Fibroblast of lung (primary cell): ENCODE measurements at regions not wholly inside any gene's neighbourhood (a gene's known extent, or its start where the extent isn't known, plus 50 kb on each side); places are given as distances from the start of the nearest gene placed in this dataset.
A peak's percentile ranks its signal among the peaks of the same experiment; 100 is the strongest.

ENCODE experiments used
- DNase-seq, 2 donors: peaks; one replicate each; pipeline versions ENCODE4 v3.0.0 to v3.0.0-alpha.2; 2010; ENCODE audit warnings: low read depth in 2 of 2
- H2AFZ ChIP-seq: 2 replicates; pipeline ENCODE4 v1.5.1; 2012; ENCODE audit warnings: low read length, control low read depth, inconsistent platforms
- H3K27ac ChIP-seq: 2 replicates; pipeline ENCODE4 v1.5.1; 2011; ENCODE audit warnings: low read length, control low read depth; ENCODE audit not compliant: insufficient read depth
- H3K27me3 ChIP-seq: 2 replicates; pipeline ENCODE4 v1.5.1; 2011; ENCODE audit warnings: mild to moderate bottlenecking, low read length; ENCODE audit not compliant: control insufficient read depth, insufficient read depth
- H3K36me3 ChIP-seq: 2 replicates; pipeline ENCODE4 v1.5.1; 2011; ENCODE audit warnings: low read length; ENCODE audit not compliant: control insufficient read depth, insufficient read depth
- H3K4me1 ChIP-seq: 2 replicates; pipeline ENCODE4 v1.5.1; 2011; ENCODE audit warnings: low read length; ENCODE audit not compliant: control insufficient read depth, insufficient read depth; ENCODE audit errors: extremely low read depth
- H3K4me2 ChIP-seq: 2 replicates; pipeline ENCODE4 v1.5.1; 2011; ENCODE audit warnings: low read length, control low read depth; ENCODE audit not compliant: insufficient read depth; ENCODE audit errors: extremely low read depth
- H3K4me3 ChIP-seq, 4 experiments: fragments of 200-600 bp in 1 of 4; sonication (generic) in 1 of 4; replicated peaks in 1 of 4; 2 replicates each; pipeline ENCODE4 v1.5.1; 2011 to 2016; ENCODE audit warnings: low read length in 4 of 4, low read depth in 3 of 4, mild to moderate bottlenecking in 3 of 4, control low read depth in 2 of 4, inconsistent platforms in 1 of 4, mixed read lengths in 1 of 4; ENCODE audit not compliant: insufficient read depth in 1 of 4; ENCODE audit errors: control extremely low read depth in 1 of 4
- H3K79me2 ChIP-seq: 2 replicates; pipeline ENCODE4 v1.5.1; 2012; ENCODE audit warnings: mild to moderate bottlenecking, low read length, inconsistent platforms; ENCODE audit not compliant: control insufficient read depth, insufficient read depth
- H3K9ac ChIP-seq: 2 replicates; pipeline ENCODE4 v1.5.1; 2011; ENCODE audit warnings: mild to moderate bottlenecking, low read length, control low read depth; ENCODE audit not compliant: insufficient read depth
- H3K9me3 ChIP-seq: 2 replicates; pipeline ENCODE4 v1.5.1; 2012; ENCODE audit warnings: low read depth, low read length; ENCODE audit not compliant: control insufficient read depth, insufficient read depth
- H4K20me1 ChIP-seq: 2 replicates; pipeline ENCODE4 v1.5.1; 2011; ENCODE audit warnings: low read length; ENCODE audit not compliant: control insufficient read depth, insufficient read depth; ENCODE audit errors: extremely low read depth
- EZH2 ChIP-seq: IDR thresholded peaks from 2 replicates; pipeline ENCODE4 v1.5.1; 2012; ENCODE audit warnings: low read length, control low read depth, mild to moderate bottlenecking; ENCODE audit errors: missing control alignments
- TF ChIP-seq, protein P1 (sequence below), 2 donors: IDR thresholded peaks in 1 of 2; conservative IDR thresholded peaks in 1 of 2; 1 replicate in 1 of 2; 2 replicates in 1 of 2; pipeline ENCODE4 v1.5.1; 2011 to 2012; ENCODE audit warnings: low read length in 2 of 2, control low read depth in 1 of 2, inconsistent platforms in 1 of 2, low read depth in 1 of 2, mild to moderate bottlenecking in 1 of 2

DNA sequence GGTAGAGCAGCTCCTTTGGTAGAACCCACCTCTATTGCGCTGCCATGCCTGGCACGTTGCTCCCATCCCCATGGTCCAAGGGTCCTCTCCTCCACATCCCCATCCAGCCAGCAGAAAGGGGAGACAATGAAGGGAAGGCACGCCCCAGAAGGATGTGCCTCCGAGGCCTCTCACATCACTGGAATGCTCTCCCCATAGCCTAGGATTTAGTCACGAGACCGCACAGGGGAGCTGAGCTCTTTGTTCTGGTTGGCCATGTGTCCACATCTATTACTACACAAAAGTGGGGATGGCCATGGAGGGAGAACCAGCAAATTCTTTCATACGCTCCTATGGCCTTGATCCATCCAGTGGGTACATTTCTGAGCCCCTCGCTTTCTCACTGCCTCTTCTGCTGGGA, 60.5 kb upstream of the SALL4 start:
- Histone ChIP-seq H3K79me2 (no peaks in the 10 kb centered on the region), H3K27me3 (no peaks in the 10 kb centered on the region), H3K9ac (no peak overlapping the region), H2AFZ (no peak overlapping the region), H4K20me1 (no peaks in the 10 kb centered on the region), H3K36me3 (no peaks in the 10 kb centered on the region), H3K4me3 (no peak overlapping the region), H3K9me3 (no peaks in the 10 kb centered on the region), H3K4me2 (no peak overlapping the region), H3K4me1 (no peaks in the 10 kb centered on the region), H3K27ac (no peak overlapping the region)
- DNase-seq, result peak in 1 of 2 donors; percentile 66
- TF ChIP-seq, protein P1, sequence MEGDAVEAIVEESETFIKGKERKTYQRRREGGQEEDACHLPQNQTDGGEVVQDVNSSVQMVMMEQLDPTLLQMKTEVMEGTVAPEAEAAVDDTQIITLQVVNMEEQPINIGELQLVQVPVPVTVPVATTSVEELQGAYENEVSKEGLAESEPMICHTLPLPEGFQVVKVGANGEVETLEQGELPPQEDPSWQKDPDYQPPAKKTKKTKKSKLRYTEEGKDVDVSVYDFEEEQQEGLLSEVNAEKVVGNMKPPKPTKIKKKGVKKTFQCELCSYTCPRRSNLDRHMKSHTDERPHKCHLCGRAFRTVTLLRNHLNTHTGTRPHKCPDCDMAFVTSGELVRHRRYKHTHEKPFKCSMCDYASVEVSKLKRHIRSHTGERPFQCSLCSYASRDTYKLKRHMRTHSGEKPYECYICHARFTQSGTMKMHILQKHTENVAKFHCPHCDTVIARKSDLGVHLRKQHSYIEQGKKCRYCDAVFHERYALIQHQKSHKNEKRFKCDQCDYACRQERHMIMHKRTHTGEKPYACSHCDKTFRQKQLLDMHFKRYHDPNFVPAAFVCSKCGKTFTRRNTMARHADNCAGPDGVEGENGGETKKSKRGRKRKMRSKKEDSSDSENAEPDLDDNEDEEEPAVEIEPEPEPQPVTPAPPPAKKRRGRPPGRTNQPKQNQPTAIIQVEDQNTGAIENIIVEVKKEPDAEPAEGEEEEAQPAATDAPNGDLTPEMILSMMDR (conservative IDR thresholded peaks at IDR 0.05 in 1 of 2, IDR thresholded peaks at IDR 0.05 in 1 of 2; ENCODE audit: low read depth in 1 of 2, low read length in 2 of 2), result no peak
- TF ChIP-seq EZH2, result no peak

DNA sequence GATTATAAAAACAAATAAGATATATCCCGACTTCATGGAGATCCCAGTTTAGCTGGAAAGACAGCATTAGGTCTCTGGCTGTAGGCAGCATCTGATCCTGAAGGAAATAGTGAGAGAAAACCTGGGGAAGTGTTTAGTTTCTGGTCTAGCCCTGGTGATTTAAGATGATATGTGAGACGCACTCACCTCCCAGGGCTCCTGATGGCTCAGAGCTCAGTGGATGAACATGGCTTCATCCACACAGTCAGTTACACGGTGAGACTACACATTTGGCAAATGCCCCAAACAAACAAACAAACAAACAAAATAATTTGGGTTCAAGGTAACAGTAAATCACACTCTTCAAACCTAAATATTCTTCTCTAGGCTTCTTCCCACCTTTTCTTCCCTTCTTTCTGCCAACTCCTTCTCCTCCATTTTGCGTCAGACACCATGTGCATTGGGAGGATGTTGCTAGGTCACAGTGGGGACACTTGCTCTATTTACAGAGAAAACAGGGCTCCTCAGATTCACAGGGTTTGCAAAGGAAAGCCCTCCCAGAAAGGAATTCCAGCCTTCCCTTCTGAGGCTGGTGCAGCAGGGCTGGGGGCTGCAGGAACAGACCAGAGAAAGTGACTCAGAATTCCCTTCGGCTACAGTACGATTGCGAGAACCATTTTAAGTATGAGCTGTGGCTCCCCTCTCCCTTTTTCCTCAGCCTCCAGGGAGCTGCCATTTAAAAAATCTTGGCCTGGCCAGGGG, 59.6 kb upstream of the SALL4 start:
- no peak for TF ChIP-seq EZH2
- TF ChIP-seq, protein P1 (conservative IDR thresholded peaks at IDR 0.05 in 1 of 2, IDR thresholded peaks at IDR 0.05 in 1 of 2; ENCODE audit: low read depth in 1 of 2, low read length in 2 of 2), result no peak
- Histone ChIP-seq H3K79me2 (no peaks in the 10 kb centered on the region), H3K4me1 (no peaks in the 10 kb centered on the region), H3K4me2 (no peak overlapping the region), H3K27me3 (no peaks in the 10 kb centered on the region), H3K9ac (no peak overlapping the region), H3K36me3 (no peaks in the 10 kb centered on the region), H3K4me3 (no peak overlapping the region), H3K27ac (no peak overlapping the region), H3K9me3 (no peaks in the 10 kb centered on the region), H2AFZ (no peak overlapping the region), H4K20me1 (no peaks in the 10 kb centered on the region)
- peak in 1 of 2 donors; percentile 51 for DNase-seq

DNA sequence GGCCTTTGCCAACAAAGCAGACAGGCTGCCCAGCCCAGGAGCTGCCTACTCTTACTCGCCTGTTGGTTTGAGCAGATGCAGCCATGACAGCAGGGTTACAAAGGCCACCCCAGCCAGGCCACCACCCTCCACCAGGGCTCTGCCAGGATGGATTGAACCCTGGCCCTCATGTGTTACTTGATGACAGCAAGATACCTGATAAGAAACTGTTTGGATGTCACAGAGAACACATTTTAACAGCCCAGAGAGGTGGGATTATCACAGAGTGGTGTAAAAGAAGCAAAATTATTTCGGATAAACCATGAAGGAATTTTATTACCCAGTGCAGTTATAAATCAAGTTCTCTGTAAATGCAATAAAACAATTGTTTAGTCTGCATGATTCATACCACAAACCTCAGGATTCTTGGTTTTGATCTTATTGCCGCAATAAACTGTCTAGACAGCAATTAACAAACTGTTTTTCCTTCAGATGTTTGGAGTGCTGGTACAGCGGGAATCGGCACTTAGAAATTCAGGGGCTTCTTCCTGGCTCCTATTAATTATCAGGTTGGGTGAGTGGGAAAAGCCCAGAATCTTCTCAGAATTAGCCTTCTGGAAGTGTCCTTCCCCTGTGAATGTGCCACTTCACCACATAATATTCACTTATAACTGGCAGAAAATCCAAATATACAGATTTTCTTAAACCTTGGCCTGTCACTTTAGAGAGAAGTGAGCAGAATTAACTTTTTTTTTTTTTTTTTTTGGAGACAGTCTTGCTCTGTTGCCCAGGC, 58.0 kb upstream of the SALL4 start:
- no peaks in the 10 kb centered on the region for H3K36me3 ChIP-seq
- no peak overlapping the region for H3K4me3 ChIP-seq
- H3K27ac ChIP-seq, result no peak overlapping the region
- no peaks in the 10 kb centered on the region for H3K27me3 ChIP-seq
- peak; percentile 55 to 88 for DNase-seq
- no peaks in the 10 kb centered on the region for H3K9me3 ChIP-seq
- no peak overlapping the region for H3K9ac ChIP-seq
- H3K4me1 ChIP-seq, result no peaks in the 10 kb centered on the region
- H2AFZ ChIP-seq, result no peak overlapping the region
- TF ChIP-seq, protein P1 (conservative IDR thresholded peaks at IDR 0.05 in 1 of 2, IDR thresholded peaks at IDR 0.05 in 1 of 2; ENCODE audit: low read depth in 1 of 2, low read length in 2 of 2), result no peak
- TF ChIP-seq EZH2, result no peak
- no peaks in the 10 kb centered on the region for H4K20me1 ChIP-seq
- H3K79me2 ChIP-seq, result no peaks in the 10 kb centered on the region
- no peak overlapping the region for H3K4me2 ChIP-seq
